ENCODE measurements at regions not wholly inside any gene's neighbourhood (a gene's known extent, or its start where the extent isn't known, plus 50 kb on each side); places are given as distances from the start of the nearest gene placed in this dataset.

GRCh38 chr9:87099407-87099806 is 152.1 kb upstream of the GAS1 start:
- H3K4me1 ChIP-seq, result no peaks in the 10 kb centered on the region
- TF ChIP-seq, protein P1, sequence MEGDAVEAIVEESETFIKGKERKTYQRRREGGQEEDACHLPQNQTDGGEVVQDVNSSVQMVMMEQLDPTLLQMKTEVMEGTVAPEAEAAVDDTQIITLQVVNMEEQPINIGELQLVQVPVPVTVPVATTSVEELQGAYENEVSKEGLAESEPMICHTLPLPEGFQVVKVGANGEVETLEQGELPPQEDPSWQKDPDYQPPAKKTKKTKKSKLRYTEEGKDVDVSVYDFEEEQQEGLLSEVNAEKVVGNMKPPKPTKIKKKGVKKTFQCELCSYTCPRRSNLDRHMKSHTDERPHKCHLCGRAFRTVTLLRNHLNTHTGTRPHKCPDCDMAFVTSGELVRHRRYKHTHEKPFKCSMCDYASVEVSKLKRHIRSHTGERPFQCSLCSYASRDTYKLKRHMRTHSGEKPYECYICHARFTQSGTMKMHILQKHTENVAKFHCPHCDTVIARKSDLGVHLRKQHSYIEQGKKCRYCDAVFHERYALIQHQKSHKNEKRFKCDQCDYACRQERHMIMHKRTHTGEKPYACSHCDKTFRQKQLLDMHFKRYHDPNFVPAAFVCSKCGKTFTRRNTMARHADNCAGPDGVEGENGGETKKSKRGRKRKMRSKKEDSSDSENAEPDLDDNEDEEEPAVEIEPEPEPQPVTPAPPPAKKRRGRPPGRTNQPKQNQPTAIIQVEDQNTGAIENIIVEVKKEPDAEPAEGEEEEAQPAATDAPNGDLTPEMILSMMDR (IDR thresholded peaks at IDR 0.05 in 8 of 11, conservative IDR thresholded peaks at IDR 0.05 in 3 of 11), result no peak
- TF ChIP-seq POLR2A (IDR thresholded peaks at IDR 0.05) (no peak), POLR2AphosphoS5 (IDR thresholded peaks at IDR 0.05) (no peak)
- WGBS, 5 donors, result 71 to 94% (median 80%) methylated on average over 1 of the region's 1 CpG
- no peaks in the 10 kb centered on the region for H3K9me3 ChIP-seq
- DNase-seq, result no peak
- H3K4me3 ChIP-seq, result no peak overlapping the region
- no peaks in the 10 kb centered on the region for H3K36me3 ChIP-seq
- no peaks in the 10 kb centered on the region for H3K27me3 ChIP-seq (replicated peaks in 1 of 7)
- no peak overlapping the region for H3K27ac ChIP-seq
- intact Hi-C loops (cut with DNase I; ENCODE audit: low total_unique reads), result no loop called here

GRCh38 chr9:87100001-87100400 is 152.7 kb upstream of the GAS1 start:
- DNase-seq, result no peak
- Histone ChIP-seq H3K4me3 (no peak overlapping the region), H3K36me3 (no peaks in the 10 kb centered on the region), H3K9me3 (no peaks in the 10 kb centered on the region), H3K27ac (no peak overlapping the region), H3K27me3 (replicated peaks in 1 of 7) (no peaks in the 10 kb centered on the region), H3K4me1 (no peaks in the 10 kb centered on the region)
- TF ChIP-seq POLR2AphosphoS5 (IDR thresholded peaks at IDR 0.05), result no peak
- TF ChIP-seq POLR2A (IDR thresholded peaks at IDR 0.05), result no peak
- TF ChIP-seq, protein P1 (IDR thresholded peaks at IDR 0.05 in 8 of 11, conservative IDR thresholded peaks at IDR 0.05 in 3 of 11), result no peak
- 12 to 27% (median 13%) methylated on average over 1 of the region's 1 CpG for WGBS, 5 donors
- intact Hi-C loops (cut with DNase I; ENCODE audit: low total_unique reads), result no loop called here

DNA sequence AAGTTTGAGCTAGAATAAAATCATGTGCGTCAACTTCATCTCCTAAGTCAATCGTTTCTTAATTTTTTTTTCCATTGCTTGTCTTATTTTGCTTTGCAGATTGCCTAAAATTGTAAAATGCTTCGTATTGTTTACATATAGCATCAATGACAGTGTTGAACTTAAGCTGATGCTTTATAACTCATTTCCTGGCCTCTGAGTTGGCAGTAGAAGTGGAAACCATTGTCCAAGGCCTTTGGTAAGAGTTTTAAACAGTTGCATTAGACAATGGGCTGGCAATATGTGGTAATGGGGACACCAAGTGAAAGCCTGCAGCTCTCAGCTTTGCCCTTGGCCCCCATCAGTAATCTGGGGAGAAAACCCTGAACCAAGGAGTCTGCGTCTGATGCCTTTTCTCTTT is 154.8 kb upstream of the GAS1 start:
- no peaks in the 10 kb centered on the region for H3K4me1 ChIP-seq
- no peak overlapping the region for H3K4me3 ChIP-seq
- H3K27ac ChIP-seq, result no peak overlapping the region
- H3K9me3 ChIP-seq, result no peaks in the 10 kb centered on the region
- no peak for TF ChIP-seq POLR2AphosphoS5 (IDR thresholded peaks at IDR 0.05)
- TF ChIP-seq, protein P1 (IDR thresholded peaks at IDR 0.05 in 8 of 11, conservative IDR thresholded peaks at IDR 0.05 in 3 of 11), result no peak
- no peak for TF ChIP-seq POLR2A (IDR thresholded peaks at IDR 0.05)
- 68 to 84% (median 77%) methylated on average over 4 of the region's 4 CpGs for WGBS, 5 donors
- no peaks in the 10 kb centered on the region for H3K36me3 ChIP-seq
- peaks cover 0 to 7% (median 0%) of the 10 kb centered on the region in 7 donors for H3K27me3 ChIP-seq (replicated peaks in 1 of 7)
- intact Hi-C loops (cut with DNase I; ENCODE audit: low total_unique reads), result no loop called here
- no peak for DNase-seq

DNA sequence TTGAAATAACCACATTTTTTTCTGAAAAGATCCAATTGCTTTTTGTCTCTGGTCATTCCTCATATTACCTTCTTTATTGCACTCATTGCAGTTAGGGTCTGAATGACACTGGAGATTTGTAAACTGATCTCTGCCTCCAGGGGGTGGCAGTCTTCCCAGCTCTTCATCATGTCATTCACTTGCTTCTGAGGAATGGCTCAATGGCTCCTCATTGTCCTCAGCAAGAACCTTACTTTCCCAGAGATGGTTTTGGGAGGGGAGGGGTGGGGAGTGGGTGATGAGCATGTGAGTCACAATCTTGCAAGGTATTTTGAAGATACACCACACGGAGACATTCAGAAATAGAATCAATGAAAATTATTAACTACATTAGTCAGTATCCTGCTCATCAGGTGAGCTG is 159.8 kb upstream of the GAS1 start:
- Histone ChIP-seq H3K9me3 (peaks cover 0 to 13% (median 10%) of the 10 kb centered on the region in 8 donors), H3K4me1 (no peaks in the 10 kb centered on the region), H3K27ac (no peak overlapping the region), H3K36me3 (no peaks in the 10 kb centered on the region), H3K27me3 (replicated peaks in 1 of 7) (peaks cover 0 to 7% (median 0%) of the 10 kb centered on the region in 7 donors), H3K4me3 (no peak overlapping the region)
- DNase-seq, result no peak
- TF ChIP-seq POLR2A (IDR thresholded peaks at IDR 0.05), result no peak
- TF ChIP-seq POLR2AphosphoS5 (IDR thresholded peaks at IDR 0.05), result no peak
- TF ChIP-seq, protein P1 (IDR thresholded peaks at IDR 0.05 in 8 of 11, conservative IDR thresholded peaks at IDR 0.05 in 3 of 11), result no peak
- intact Hi-C loops (cut with DNase I; ENCODE audit: low total_unique reads), result no loop called here
- WGBS, 5 donors, result 68 to 96% (median 72%) methylated on average over 1 of the region's 1 CpG
